H9 (cell line): ENCODE measurements at regions not wholly inside any gene's neighbourhood (a gene's known extent, or its start where the extent isn't known, plus 50 kb on each side); places are given as distances from the start of the nearest gene placed in this dataset.

Experiments
- DNase-seq: peaks from one replicate; pipeline ENCODE4 v3.0.0-alpha.2; 2017
- H2AFZ ChIP-seq: one replicate; pipeline ENCODE4 v1.6.1; 2013; ENCODE audit warnings: mild to moderate bottlenecking, low read length, control low read depth, moderate library complexity
- H2AK5ac ChIP-seq: 2 replicates; pipeline ENCODE4 v1.6.1; 2013; ENCODE audit warnings: low read length, control low read depth, mixed read lengths; ENCODE audit not compliant: insufficient read length
- H2BK120ac ChIP-seq: one replicate; pipeline ENCODE4 v1.6.1; 2013; ENCODE audit warnings: low read depth, mild to moderate bottlenecking, low read length, control low read depth, inconsistent platforms; ENCODE audit not compliant: poor library complexity, severe bottlenecking
- H2BK12ac ChIP-seq: 2 replicates; pipeline ENCODE4 v1.6.1; 2013; ENCODE audit warnings: low read length, control low read depth, mixed read lengths, low read depth; ENCODE audit not compliant: insufficient read length
- H2BK15ac ChIP-seq: 2 replicates; pipeline ENCODE4 v1.6.1; 2013; ENCODE audit warnings: low read depth, low read length, control low read depth
- H2BK20ac ChIP-seq: one replicate; pipeline ENCODE4 v1.6.1; 2013; ENCODE audit warnings: low read depth, mild to moderate bottlenecking, low read length, control low read depth, inconsistent platforms; ENCODE audit not compliant: poor library complexity, severe bottlenecking
- H2BK5ac ChIP-seq: 2 replicates; pipeline ENCODE4 v1.6.1; 2013; ENCODE audit warnings: low read length, control low read depth, mixed read lengths; ENCODE audit not compliant: insufficient read length
- H3K14ac ChIP-seq: 2 replicates; pipeline ENCODE4 v1.6.1; 2013; ENCODE audit warnings: low read length, control low read depth; ENCODE audit not compliant: insufficient read depth
- H3K18ac ChIP-seq: 2 replicates; pipeline ENCODE4 v1.6.1; 2013; ENCODE audit warnings: low read depth, mild to moderate bottlenecking, mixed read lengths, low read length, control low read depth; ENCODE audit not compliant: insufficient read length
- H3K23ac ChIP-seq: 2 replicates; pipeline ENCODE4 v1.6.1; 2013; ENCODE audit warnings: low read length, control low read depth, mixed read lengths, low read depth; ENCODE audit not compliant: insufficient read length
- H3K23me2 ChIP-seq: 2 replicates; pipeline ENCODE4 v1.6.1; 2013; ENCODE audit warnings: low read depth, mild to moderate bottlenecking, mixed read lengths, low read length, control low read depth; ENCODE audit not compliant: insufficient read length, poor library complexity, severe bottlenecking
- H3K27ac ChIP-seq: 2 replicates; pipeline ENCODE4 v1.5.1; 2013; ENCODE audit warnings: low read length, control low read depth, mixed read lengths, low read depth; ENCODE audit not compliant: insufficient read length
- H3K27me3 ChIP-seq: 2 replicates; pipeline ENCODE4 v1.6.1; 2013; ENCODE audit warnings: low read length, control low read depth, inconsistent platforms; ENCODE audit not compliant: insufficient read depth
- H3K4ac ChIP-seq: 2 replicates; pipeline ENCODE4 v1.6.1; 2013; ENCODE audit warnings: low read depth, mild to moderate bottlenecking, control low read depth, inconsistent platforms, low read length, moderate library complexity
- H3K4me1 ChIP-seq: 2 replicates; pipeline ENCODE4 v1.6.1; 2013; ENCODE audit warnings: low read length, control low read depth, inconsistent platforms; ENCODE audit not compliant: insufficient read depth
- H3K4me2 ChIP-seq: 2 replicates; pipeline ENCODE4 v1.6.1; 2013; ENCODE audit warnings: low read length, control low read depth, mixed read lengths; ENCODE audit not compliant: insufficient read length, insufficient read depth
- H3K56ac ChIP-seq: 2 replicates; pipeline ENCODE4 v1.6.1; 2013; ENCODE audit warnings: low read depth, mild to moderate bottlenecking, mixed read lengths, low read length, control low read depth; ENCODE audit not compliant: insufficient read length
- H3K79me1 ChIP-seq: 2 replicates; pipeline ENCODE4 v1.6.1; 2013; ENCODE audit warnings: low read depth, mild to moderate bottlenecking, moderate library complexity, low read length, control low read depth, inconsistent platforms; ENCODE audit not compliant: insufficient read depth, poor library complexity, severe bottlenecking
- H3K79me2 ChIP-seq: 2 replicates; pipeline ENCODE4 v1.6.1; 2013; ENCODE audit warnings: low read length, control low read depth, inconsistent platforms; ENCODE audit not compliant: insufficient read depth
- H3K9ac ChIP-seq: 2 replicates; pipeline ENCODE4 v1.6.1; 2013; ENCODE audit warnings: low read length, control low read depth, mixed read lengths; ENCODE audit not compliant: insufficient read length; ENCODE audit errors: extremely low read depth
- H3K9me3 ChIP-seq: one replicate; pipeline ENCODE4 v1.6.1; 2013; ENCODE audit warnings: low read depth, low read length, inconsistent platforms; ENCODE audit not compliant: control insufficient read depth
- H3T11ph ChIP-seq: one replicate; pipeline ENCODE4 v1.6.1; 2013; ENCODE audit warnings: mild to moderate bottlenecking, low read length, control low read depth, inconsistent platforms
- H4K20me1 ChIP-seq: one replicate; pipeline ENCODE4 v1.6.1; 2013; ENCODE audit not compliant: control insufficient read depth, insufficient read length, insufficient read depth
- H4K5ac ChIP-seq: 2 replicates; pipeline ENCODE4 v1.6.1; 2013; ENCODE audit warnings: low read depth, mild to moderate bottlenecking, mixed read lengths, low read length, control low read depth; ENCODE audit not compliant: insufficient read length
- H4K8ac ChIP-seq: replicated peaks from 2 replicates; pipeline ENCODE4 v1.6.1; 2013; ENCODE audit warnings: low read length, control low read depth, mixed read lengths, low read depth; ENCODE audit not compliant: insufficient read length
- H4K91ac ChIP-seq: 2 replicates; pipeline ENCODE4 v1.6.1; 2013; ENCODE audit warnings: low read depth, mild to moderate bottlenecking, moderate library complexity, mixed read lengths, low read length, control low read depth; ENCODE audit not compliant: insufficient read length
- H3K27ac Mint-ChIP-seq, 3 experiments: 2 replicates in 2 of 3; 3 replicates in 1 of 3; pipeline ENCODE4 v1.8.0; 2020 to 2021; ENCODE audit warnings: mixed read lengths in 3 of 3, mild to moderate bottlenecking in 1 of 3, moderate library complexity in 1 of 3
- H3K27me3 Mint-ChIP-seq: 2 replicates; pipeline ENCODE4 v1.8.0; 2021; ENCODE audit warnings: low read depth, mild to moderate bottlenecking, moderate library complexity, mixed read lengths
- H3K36me3 Mint-ChIP-seq, 3 experiments: 2 replicates in 2 of 3; 3 replicates in 1 of 3; pipeline ENCODE4 v1.8.0; 2020 to 2021; ENCODE audit warnings: low read depth in 3 of 3, mixed read lengths in 3 of 3; ENCODE audit not compliant: insufficient read depth in 1 of 3
- H3K4me1 Mint-ChIP-seq, 2 experiments: 2 replicates each; pipeline ENCODE4 v1.8.0; 2020; ENCODE audit warnings: mixed read lengths in 2 of 2
- H3K4me3 Mint-ChIP-seq, 2 experiments: 2 replicates in 1 of 2; 3 replicates in 1 of 2; pipeline ENCODE4 v1.8.0; 2020 to 2021; ENCODE audit warnings: mild to moderate bottlenecking in 2 of 2, mixed read lengths in 2 of 2, moderate library complexity in 1 of 2
- H3K9me3 Mint-ChIP-seq, 2 experiments: 2 replicates in 1 of 2; 3 replicates in 1 of 2; pipeline ENCODE4 v1.8.0; 2020; ENCODE audit warnings: mild to moderate bottlenecking in 2 of 2, mixed read lengths in 2 of 2, moderate library complexity in 1 of 2
- CTCF ChIP-seq: fragments of 200-600 bp; sonication (generic); conservative IDR thresholded peaks from 3 replicates; pipeline ENCODE4 v1.8.0; 2021; ENCODE audit warnings: antibody characterized with exemption, mild to moderate bottlenecking
- WGBS: extraction: QIAGEN DNeasy Blood & Tissue Kit; methylation state at CpG from one replicate; pipeline ENCODE4 v1.1.7; 2013; ENCODE audit warnings: missing lambda C conversion rate, low lambda C conversion rate, mixed read lengths; ENCODE audit not compliant: insufficient read length; ENCODE audit errors: extremely low coverage; 5-methylcytosine and 5-hydroxymethylcytosine counted together

- Mint-ChIP-seq H3K36me3 (no peaks in the 10 kb centered on the region), H3K4me1 (no peaks in the 10 kb centered on the region), H3K27me3 (no peaks in the 10 kb centered on the region; the same call in 1 of the 2 replicates), H3K4me3 (no peak overlapping the region), H3K9me3 (no peaks in the 10 kb centered on the region), H3K27ac (no peak overlapping the region; a peak in 1 of 7 replicates)
- no CpG with 5 or more reads among the region's 6 CpGs for WGBS
- Histone ChIP-seq H4K91ac (no peak overlapping the region), H4K20me1 (no peaks in the 10 kb centered on the region), H2AFZ (no peak overlapping the region), H3K27ac (no peak overlapping the region), H4K8ac (no peak overlapping the region), H3K18ac (no peak overlapping the region), H2BK15ac (no peak overlapping the region), H3K56ac (no peak overlapping the region), H3K79me2 (no peaks in the 10 kb centered on the region), H3K9me3 (no peaks in the 10 kb centered on the region), H3K14ac (no peak overlapping the region), H3K79me1 (no peaks in the 10 kb centered on the region), H3K4me1 (no peaks in the 10 kb centered on the region), H3T11ph (no peak overlapping the region), H2BK12ac (no peak overlapping the region), H2BK5ac (no peak overlapping the region), H3K23me2 (no peaks in the 10 kb centered on the region), H3K4ac (no peak overlapping the region), H2BK20ac (no peak overlapping the region), H4K5ac (no peak overlapping the region), H3K9ac (no peak overlapping the region), H3K23ac (no peak overlapping the region), H3K4me2 (no peak overlapping the region), H2BK120ac (no peak overlapping the region), H3K27me3 (no peaks in the 10 kb centered on the region), H2AK5ac (no peak overlapping the region)
- TF ChIP-seq CTCF, result no peak
- no peak for DNase-seq
Observed at GRCh38 chr13:26111797-26112196, 60.0 kb upstream of the SHISA2 start.
